IMR-90 (cell line): ENCODE measurements at regions not wholly inside any gene's neighbourhood (a gene's known extent, or its start where the extent isn't known, plus 50 kb on each side); places are given as distances from the start of the nearest gene placed in this dataset.

ENCODE experiments used
- ATAC-seq: fragments of 200-7000 bp; cut with Tn5 transposase; 2 replicates; pipeline ENCODE4 v1.9.1; 2020; ENCODE audit warnings: low read depth, mild to moderate bottlenecking, moderate library complexity
- BruUV-seq: library from RNA; stranded (reverse); fragments of 400-500 nt; replicated peaks from 2 replicates; lab custom pipeline; 2021; lab: Mats Ljungman, UMichigan
- CTCF ChIA-PET: fragments of 300-600 bp; formaldehyde crosslinking; extraction: SDS; loops from one replicate; lab custom pipeline; 2021; ENCODE audit warnings: antibody characterized with exemption; lab: Yijun Ruan, JAX
- POLR2A ChIA-PET: fragments of 300-600 bp; sonication (Branson Sonifier 250); formaldehyde crosslinking; loops from one replicate; lab custom pipeline; 2022; ENCODE audit warnings: antibody characterized with exemption; ENCODE audit not compliant: unreplicated experiment; lab: Charles Lee
- DNase-seq: peaks from one replicate; pipeline ENCODE4 v3.0.0; 2013
- H2AFZ ChIP-seq: replicated peaks from 2 replicates; pipeline ENCODE3; 2013; ENCODE audit warnings: low read length, mild to moderate bottlenecking; ENCODE audit not compliant: poor library complexity
- H2AK5ac ChIP-seq: 2 replicates; pipeline ENCODE4 v1.6.1; 2013; ENCODE audit warnings: low read depth, low read length, inconsistent platforms
- H2AK9ac ChIP-seq: replicated peaks from 2 replicates; pipeline ENCODE3; 2013; ENCODE audit warnings: mild to moderate bottlenecking, low read depth, low read length, moderate library complexity; ENCODE audit not compliant: poor library complexity
- H2BK120ac ChIP-seq: 2 replicates; pipeline ENCODE4 v1.6.1; 2013; ENCODE audit warnings: low read depth, low read length, inconsistent platforms
- H2BK15ac ChIP-seq: 3 replicates; pipeline ENCODE4 v1.6.1; 2013; ENCODE audit warnings: low read depth, low read length, inconsistent platforms
- H2BK20ac ChIP-seq: 2 replicates; pipeline ENCODE4 v1.6.1; 2013; ENCODE audit warnings: low read depth, mild to moderate bottlenecking, inconsistent platforms, low read length, moderate library complexity
- H2BK5ac ChIP-seq: 2 replicates; pipeline ENCODE4 v1.6.1; 2013; ENCODE audit warnings: mild to moderate bottlenecking, low read depth, low read length, inconsistent platforms; ENCODE audit not compliant: poor library complexity, severe bottlenecking
- H3K14ac ChIP-seq: replicated peaks from 2 replicates; pipeline ENCODE4 v1.6.1; 2013; ENCODE audit warnings: low read depth, low read length, inconsistent platforms
- H3K18ac ChIP-seq: 2 replicates; pipeline ENCODE4 v1.6.1; 2013; ENCODE audit warnings: low read depth, low read length, control low read depth
- H3K23ac ChIP-seq: 2 replicates; pipeline ENCODE4 v1.6.1; 2013; ENCODE audit warnings: low read depth, low read length, inconsistent platforms
- H3K27ac ChIP-seq: 2 replicates; pipeline ENCODE4 v1.5.1; 2013; ENCODE audit warnings: mild to moderate bottlenecking, control low read depth, low read length; ENCODE audit not compliant: insufficient read depth
- H3K27me3 ChIP-seq: 2 replicates; pipeline ENCODE4 v1.6.1; 2013; ENCODE audit warnings: low read length; ENCODE audit not compliant: control insufficient read depth, insufficient read depth
- H3K36me3 ChIP-seq: 2 replicates; pipeline ENCODE4 v1.6.1; 2013; ENCODE audit warnings: low read length, mixed read lengths; ENCODE audit not compliant: control insufficient read depth, insufficient read depth
- H3K4ac ChIP-seq: 2 replicates; pipeline ENCODE4 v1.6.1; 2013; ENCODE audit warnings: low read depth, low read length, inconsistent platforms
- H3K4me1 ChIP-seq: 2 replicates; pipeline ENCODE4 v1.6.1; 2013; ENCODE audit warnings: low read length, mixed read lengths; ENCODE audit not compliant: control insufficient read depth, insufficient read depth
- H3K4me2 ChIP-seq: 2 replicates; pipeline ENCODE4 v1.6.1; 2013; ENCODE audit warnings: low read depth, mild to moderate bottlenecking, control low read depth, low read length, moderate library complexity
- H3K4me3 ChIP-seq: 2 replicates; pipeline ENCODE4 v1.5.1; 2013; ENCODE audit warnings: low read depth, mild to moderate bottlenecking, control low read depth, low read length, moderate library complexity; ENCODE audit not compliant: insufficient read depth
- H3K56ac ChIP-seq: 2 replicates; pipeline ENCODE4 v1.6.1; 2013; ENCODE audit warnings: low read length, inconsistent platforms; ENCODE audit not compliant: insufficient read depth; ENCODE audit errors: extremely low read depth
- H3K79me1 ChIP-seq, 2 experiments: 2 replicates each; pipeline ENCODE4 v1.6.1; 2013; ENCODE audit warnings: low read length in 2 of 2, inconsistent platforms in 1 of 2, low read depth in 1 of 2
- H3K9ac ChIP-seq: 2 replicates; pipeline ENCODE4 v1.6.1; 2013; ENCODE audit warnings: low read depth, low read length, control low read depth
- H3K9me1 ChIP-seq: 2 replicates; pipeline ENCODE4 v1.6.1; 2013; ENCODE audit warnings: low read length, inconsistent platforms; ENCODE audit not compliant: insufficient read depth
- H3K9me3 ChIP-seq: 2 replicates; pipeline ENCODE4 v1.6.1; 2013; ENCODE audit warnings: low read length; ENCODE audit not compliant: control insufficient read depth, insufficient read depth
- H4K20me1 ChIP-seq: 2 replicates; pipeline ENCODE4 v1.6.1; 2013; ENCODE audit warnings: low read length, inconsistent platforms; ENCODE audit not compliant: insufficient read depth
- H4K5ac ChIP-seq: 2 replicates; pipeline ENCODE4 v1.6.1; 2013; ENCODE audit warnings: mild to moderate bottlenecking, low read depth, low read length, control low read depth
- H4K8ac ChIP-seq, 2 experiments: 2 replicates each; pipeline ENCODE4 v1.6.1; 2013; ENCODE audit warnings: low read depth in 2 of 2, low read length in 2 of 2, control low read depth in 1 of 2, inconsistent platforms in 1 of 2
- H4K91ac ChIP-seq: 2 replicates; pipeline ENCODE4 v1.6.1; 2013; ENCODE audit warnings: low read depth, low read length, inconsistent platforms; ENCODE audit not compliant: insufficient read depth
- BHLHE40 ChIP-seq: fragments of 150-350 bp; IDR thresholded peaks from 2 replicates; pipeline ENCODE4 v1.6.1; 2016; ENCODE audit warnings: mild to moderate bottlenecking, low read depth, low read length
- CEBPB ChIP-seq: IDR thresholded peaks from 2 replicates; pipeline ENCODE4 v1.6.1; 2012; ENCODE audit warnings: low read depth, low read length, improper control_type of control experiment
- CHD1 ChIP-seq: IDR thresholded peaks from 2 replicates; pipeline ENCODE4 v1.6.1; 2012; ENCODE audit warnings: low read depth, low read length, improper control_type of control experiment
- FOS ChIP-seq: fragments of 150-350 bp; IDR thresholded peaks from 2 replicates; pipeline ENCODE4 v1.6.1; 2016; ENCODE audit warnings: low read depth, low read length
- MAFK ChIP-seq: IDR thresholded peaks from 2 replicates; pipeline ENCODE4 v1.6.1; 2012; ENCODE audit warnings: low read depth, low read length, improper control_type of control experiment
- MAZ ChIP-seq: IDR thresholded peaks from 2 replicates; pipeline ENCODE4 v1.6.1; 2012; ENCODE audit warnings: low read depth, mild to moderate bottlenecking, low read length, improper control_type of control experiment, moderate library complexity, borderline replicate concordance
- MXI1 ChIP-seq: IDR thresholded peaks from 2 replicates; pipeline ENCODE4 v1.6.1; 2012; ENCODE audit warnings: low read depth, mild to moderate bottlenecking, low read length, moderate library complexity, borderline replicate concordance
- POLR2A ChIP-seq: IDR thresholded peaks from 2 replicates; pipeline ENCODE4 v1.6.1; 2012; ENCODE audit warnings: mild to moderate bottlenecking, low read depth, low read length
- RCOR1 ChIP-seq: IDR thresholded peaks from 2 replicates; pipeline ENCODE4 v1.6.1; 2012; ENCODE audit warnings: mild to moderate bottlenecking, low read length, improper control_type of control experiment; ENCODE audit not compliant: insufficient replicate concordance
- RFX5 ChIP-seq: IDR thresholded peaks from 2 replicates; pipeline ENCODE4 v1.8.0; 2012; ENCODE audit warnings: low read depth, mild to moderate bottlenecking, low read length, moderate library complexity
- SMC3 ChIP-seq: fragments of 150-350 bp; IDR thresholded peaks from 2 replicates; pipeline ENCODE4 v1.6.1; 2016; ENCODE audit warnings: low read depth, mild to moderate bottlenecking, antibody characterized with exemption, low read length, moderate library complexity
- WGBS, 2 experiments: methylation state at CpG; one replicate each; pipeline versions ENCODE4 v1.1.5 to v1.1.7; 2013; ENCODE audit warnings: missing lambda C conversion rate in 2 of 2; ENCODE audit not compliant: insufficient read length in 1 of 2; ENCODE audit errors: extremely low coverage in 2 of 2; 5-methylcytosine and 5-hydroxymethylcytosine counted together
- dilution Hi-C: fragments of 300-500 bp; cut with HindIII; formaldehyde crosslinking; loops from one replicate; pipeline ENCODE4 v1.14.3; 2018; ENCODE audit warnings: low sequenced_read_pairs; ENCODE audit not compliant: unreplicated experiment
- in situ Hi-C: fragments of 300-500 bp; cut with MboI; formaldehyde crosslinking; loops from 3 replicates; pipeline ENCODE4 v1.14.3; 2019; ENCODE audit warnings: low sequenced_read_pairs, inconsistent platforms, mixed read lengths
- intact Hi-C: fragments of 100-400 bp; cut with micrococcal nuclease; formaldehyde crosslinking; loops from 2 replicates; pipeline ENCODE4 v1.10.0; 2022
- TF ChIP-seq, protein P1 (sequence below): fragments of 150-350 bp; IDR thresholded peaks from 2 replicates; pipeline ENCODE4 v1.6.1; 2017; ENCODE audit warnings: mild to moderate bottlenecking, antibody characterized with exemption, low read length, low read depth

DNA sequence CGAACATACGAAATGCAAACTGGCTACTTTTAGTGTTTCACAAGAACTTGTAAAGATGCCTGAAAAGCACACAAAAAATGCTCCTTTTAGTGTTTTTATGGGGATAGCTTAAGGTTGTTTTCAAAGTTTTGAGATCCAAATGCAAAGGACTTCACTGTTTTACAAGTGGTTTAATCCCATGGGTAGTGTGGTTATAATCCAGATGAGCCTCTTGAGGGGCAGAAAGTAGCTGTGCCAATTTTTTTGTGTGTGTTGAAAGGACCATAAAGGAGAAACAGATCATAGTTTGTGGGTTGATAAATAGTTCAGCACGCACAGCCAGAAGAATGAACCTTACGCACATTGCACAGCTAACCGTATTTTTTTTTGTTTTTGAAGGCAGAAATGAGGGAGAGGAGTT, 126.9 kb upstream of the GIMD1 start:
- POLR2A ChIA-PET, result interaction anchor here (0.7 kb wide), 1 partner anchor 124 kb away, joined by 3 read pairs; no protein-coding TSS in a partner anchor
- H2BK120ac ChIP-seq, result no peak overlapping the region
- no peak overlapping the region for H3K14ac ChIP-seq
- no peak overlapping the region for H4K91ac ChIP-seq
- TF ChIP-seq, protein P1, sequence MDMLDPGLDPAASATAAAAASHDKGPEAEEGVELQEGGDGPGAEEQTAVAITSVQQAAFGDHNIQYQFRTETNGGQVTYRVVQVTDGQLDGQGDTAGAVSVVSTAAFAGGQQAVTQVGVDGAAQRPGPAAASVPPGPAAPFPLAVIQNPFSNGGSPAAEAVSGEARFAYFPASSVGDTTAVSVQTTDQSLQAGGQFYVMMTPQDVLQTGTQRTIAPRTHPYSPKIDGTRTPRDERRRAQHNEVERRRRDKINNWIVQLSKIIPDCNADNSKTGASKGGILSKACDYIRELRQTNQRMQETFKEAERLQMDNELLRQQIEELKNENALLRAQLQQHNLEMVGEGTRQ, result no peak
- no peak for TF ChIP-seq FOS
- TF ChIP-seq MAFK, result no peak
- TF ChIP-seq CEBPB, result no peak
- TF ChIP-seq RFX5, result no peak
- TF ChIP-seq MAZ, result no peak
- no peak for TF ChIP-seq RCOR1
- no peak for TF ChIP-seq POLR2A
- no peak for TF ChIP-seq SMC3
- no peak for TF ChIP-seq CHD1
- TF ChIP-seq MXI1, result no peak
- TF ChIP-seq BHLHE40, result no peak
- H3K27ac ChIP-seq, result no peak overlapping the region
- H3K4me2 ChIP-seq, result no peak overlapping the region
- H3K56ac ChIP-seq, result no peak overlapping the region
- DNase-seq (no peak), ATAC-seq (no peak)
- H4K8ac ChIP-seq, result no peak overlapping the region
- H3K27me3 ChIP-seq, result no peaks in the 10 kb centered on the region
- H3K4ac ChIP-seq, result no peak overlapping the region
- no peaks in the 10 kb centered on the region for H3K9me3 ChIP-seq
- no peak overlapping the region for H2BK15ac ChIP-seq
- CTCF ChIA-PET, result interaction anchor here (0.6 to 1.0 kb wide), 2 partner anchors 121 to 125 kb away, joined by 3 read pairs; no protein-coding TSS in a partner anchor
- no peak overlapping the region for H2BK20ac ChIP-seq
- no peaks in the 10 kb centered on the region for H3K9me1 ChIP-seq
- H3K18ac ChIP-seq, result no peak overlapping the region
- intact Hi-C loops, result no loop called here
- H2AK5ac ChIP-seq, result no peak overlapping the region
- H3K4me3 ChIP-seq, result no peak overlapping the region
- dilution Hi-C loops, result no loop called here
- 64% methylated on average over 3 of the region's 5 CpGs; no CpG with 5 or more reads in 1 of the 2 experiments for WGBS, 2 experiments
- H3K36me3 ChIP-seq, result no peaks in the 10 kb centered on the region
- no peak overlapping the region for H4K5ac ChIP-seq
- in situ Hi-C loops, result no loop called here
- no peaks in the 10 kb centered on the region for H3K79me1 ChIP-seq
- no peak overlapping the region for H2AK9ac ChIP-seq
- H3K4me1 ChIP-seq, result no peaks in the 10 kb centered on the region
- no peak overlapping the region for H3K23ac ChIP-seq
- H3K9ac ChIP-seq, result no peak overlapping the region
- no peak overlapping the region for H2AFZ ChIP-seq
- no peaks in the 10 kb centered on the region for H4K20me1 ChIP-seq
- BruUV-seq, result no TSS peak
- H2BK5ac ChIP-seq, result no peak overlapping the region
